GM12878 (cell line): ENCODE measurements at regions not wholly inside any gene's neighbourhood (a gene's known extent, or its start where the extent isn't known, plus 50 kb on each side); places are given as distances from the start of the nearest gene placed in this dataset.

Experiments used
- CTCF ChIP-seq, 3 experiments: IDR thresholded peaks in 2 of 3; conservative IDR thresholded peaks in 1 of 3; 2 replicates each; pipeline ENCODE4 v1.5.1; 2011; ENCODE audit warnings: low read depth in 3 of 3, low read length in 3 of 3, mild to moderate bottlenecking in 3 of 3, control low read depth in 2 of 3, moderate library complexity in 2 of 3, inconsistent platforms in 1 of 3, mixed read lengths in 1 of 3; ENCODE audit not compliant: control insufficient read depth in 2 of 3, insufficient read depth in 1 of 3; ENCODE audit errors: extremely low read depth in 1 of 3
- SKIL ChIP-seq: fragments of 450-650 bp; IDR thresholded peaks from 2 replicates; pipeline ENCODE4 v1.6.1; 2017; ENCODE audit warnings: mild to moderate bottlenecking, low read depth, inconsistent platforms; ENCODE audit not compliant: poor library complexity, severe bottlenecking
- SMAD1 ChIP-seq: fragments of 450-650 bp; IDR thresholded peaks from 2 replicates; pipeline ENCODE4 v1.6.1; 2018; ENCODE audit warnings: mild to moderate bottlenecking, low read depth; ENCODE audit not compliant: partially characterized antibody
- ZBTB4 ChIP-seq: fragments of 450-650 bp; formaldehyde crosslinking; IDR thresholded peaks from 2 replicates; pipeline ENCODE4 v1.4.0; 2022; ENCODE audit warnings: mild to moderate bottlenecking, moderate library complexity

GRCh38 chr3:182514236-182514964 is 278.9 kb upstream of the ATP11B start:
- TF ChIP-seq CTCF (IDR thresholded peaks at IDR 0.05 in 2 of 3, conservative IDR thresholded peaks at IDR 0.05 in 1 of 3; ENCODE audit: control insufficient read depth in 2 of 3, extremely low read depth in 1 of 3, insufficient read depth in 1 of 3, low read depth in 3 of 3, low read length in 3 of 3) (no peak), SMAD1 (no peak), SKIL (no peak), ZBTB4 (CRISPR knock-in tag) (no peak)
